Esophagus muscularis mucosa (tissue), 4 donors: ENCODE measurements at regions not wholly inside any gene's neighbourhood (a gene's known extent, or its start where the extent isn't known, plus 50 kb on each side); places are given as distances from the start of the nearest gene placed in this dataset.

Source experiments
- DNase-seq: peaks from one replicate; pipeline ENCODE4 v3.0.0-alpha.2; 2017; ENCODE audit errors: extremely low spot score
- H3K27ac ChIP-seq, 4 donors: fragments of 200-600 bp; sonication (generic); replicated peaks in 1 of 4; 1 replicate in 3 of 4; 2 replicates in 1 of 4; pipeline ENCODE4 v1.5.1; 2016 to 2019; ENCODE audit warnings: mild to moderate bottlenecking in 1 of 4
- H3K27me3 ChIP-seq, 4 donors: fragments of 200-600 bp; sonication (generic); one replicate each; pipeline versions ENCODE4 v1.5.1 to v1.6.0; 2016 to 2019
- H3K36me3 ChIP-seq, 4 donors: fragments of 200-600 bp; sonication (generic); one replicate each; pipeline ENCODE4 v1.5.1; 2016 to 2019
- H3K4me1 ChIP-seq, 4 donors: fragments of 200-600 bp; sonication (generic); one replicate each; pipeline ENCODE4 v1.5.1; 2016 to 2019
- H3K4me3 ChIP-seq, 4 donors: fragments of 200-600 bp; sonication (generic); 1 replicate in 2 of 4; 2 replicates in 2 of 4; pipeline ENCODE4 v1.5.1; 2016 to 2019; ENCODE audit warnings: mild to moderate bottlenecking in 4 of 4, moderate library complexity in 1 of 4
- H3K9me3 ChIP-seq, 4 donors: fragments of 200-600 bp; sonication (generic); 1 replicate in 3 of 4; 2 replicates in 1 of 4; pipeline ENCODE4 v1.5.1; 2016 to 2019
- CTCF ChIP-seq, 3 experiments: fragments of 200-600 bp in 2 of 3; fragments of 450-650 bp in 1 of 3; sonication (generic) in 2 of 3; IDR thresholded peaks; one replicate each; pipeline ENCODE4 v1.5.1; 2017 to 2019; ENCODE audit warnings: antibody characterized with exemption in 3 of 3, mild to moderate bottlenecking in 2 of 3, moderate library complexity in 1 of 3
- EP300 ChIP-seq: sonication (generic); formaldehyde crosslinking; IDR thresholded peaks from one replicate; pipeline ENCODE4 v1.6.1; 2017; ENCODE audit warnings: antibody characterized with exemption
- POLR2A ChIP-seq: fragments of 450-650 bp; IDR thresholded peaks from one replicate; pipeline ENCODE4 v1.6.1; 2017; ENCODE audit warnings: antibody characterized with exemption, moderate library complexity, mild to moderate bottlenecking, low read depth
- POLR2AphosphoS5 ChIP-seq, 2 donors: sonication (generic); formaldehyde crosslinking; IDR thresholded peaks; one replicate each; pipeline ENCODE4 v1.6.1; 2017; ENCODE audit warnings: antibody characterized with exemption in 2 of 2
- WGBS: methylation state at CpG from one replicate; pipeline ENCODE4 v1.1.5; 2018; 5-methylcytosine and 5-hydroxymethylcytosine counted together
- intact Hi-C: fragments of 100-400 bp; cut with DNase I; formaldehyde crosslinking; loops from one replicate; pipeline ENCODE4 v1.15.1; 2023

DNA sequence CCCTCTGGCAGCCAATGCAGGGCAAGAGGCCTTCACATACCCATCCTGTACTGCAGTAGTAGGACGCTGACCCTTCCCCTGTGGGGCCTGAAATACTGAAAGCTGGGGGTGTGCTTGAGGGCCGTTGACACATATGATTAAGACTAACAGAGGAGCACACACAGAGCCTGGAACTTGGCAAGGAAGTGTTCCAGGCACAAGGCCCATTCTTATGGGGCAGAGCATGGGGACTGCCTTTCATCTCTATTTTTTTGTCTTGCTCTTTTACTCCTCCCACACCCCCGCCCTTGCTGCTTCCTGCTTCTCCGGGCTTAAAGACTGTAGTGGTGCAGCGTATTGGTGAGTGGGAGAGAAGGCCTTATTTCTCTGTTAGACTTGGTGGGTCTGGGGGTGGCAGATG is 137.4 kb downstream of the BACH1 start:
- peaks cover 0 to 16% (median 0%) of the 10 kb centered on the region in 4 donors for H3K4me1 ChIP-seq
- H3K4me3 ChIP-seq, result no peak overlapping the region
- H3K27me3 ChIP-seq, result no peaks in the 10 kb centered on the region
- H3K36me3 ChIP-seq, result no peaks in the 10 kb centered on the region
- no peak overlapping the region for H3K27ac ChIP-seq
- DNase-seq, result no peak
- intact Hi-C loops, result no loop called here
- 57% methylated on average over 5 of the region's 5 CpGs for WGBS
- TF ChIP-seq POLR2AphosphoS5 (IDR thresholded peaks at IDR 0.05) (no peak), EP300 (no peak), POLR2A (no peak), CTCF (IDR thresholded peaks at IDR 0.05) (no peak)
- no peaks in the 10 kb centered on the region for H3K9me3 ChIP-seq

DNA sequence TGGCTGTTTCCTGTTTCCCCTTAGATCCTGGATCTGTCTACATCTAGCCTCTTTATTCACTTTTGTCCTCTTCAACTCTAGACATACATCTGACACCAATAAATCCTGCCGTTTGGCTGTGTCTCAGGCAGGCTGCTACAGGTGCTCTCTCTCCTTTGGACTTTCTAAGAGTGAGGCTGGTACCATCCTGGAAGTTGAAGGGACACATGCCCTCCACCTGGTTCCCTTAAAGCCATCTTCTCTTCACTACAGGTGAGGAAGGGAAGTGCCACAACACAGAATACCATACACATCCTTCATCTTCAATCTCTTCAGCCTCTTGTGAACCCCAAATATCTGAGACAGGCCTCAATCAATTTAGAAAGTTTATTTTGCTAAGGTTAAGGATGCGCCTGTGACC is 137.9 kb downstream of the BACH1 start:
- intact Hi-C loops, result no loop called here
- H3K4me1 ChIP-seq, result peaks cover 0 to 16% (median 0%) of the 10 kb centered on the region in 4 donors
- no peaks in the 10 kb centered on the region for H3K9me3 ChIP-seq
- H3K27me3 ChIP-seq, result no peaks in the 10 kb centered on the region
- 86% methylated on average over 2 of the region's 2 CpGs for WGBS
- no peak overlapping the region for H3K27ac ChIP-seq
- no peaks in the 10 kb centered on the region for H3K36me3 ChIP-seq
- TF ChIP-seq EP300, result no peak
- TF ChIP-seq POLR2AphosphoS5 (IDR thresholded peaks at IDR 0.05), result no peak
- no peak for TF ChIP-seq CTCF (IDR thresholded peaks at IDR 0.05)
- TF ChIP-seq POLR2A, result no peak
- DNase-seq, result no peak
- no peak overlapping the region for H3K4me3 ChIP-seq

DNA sequence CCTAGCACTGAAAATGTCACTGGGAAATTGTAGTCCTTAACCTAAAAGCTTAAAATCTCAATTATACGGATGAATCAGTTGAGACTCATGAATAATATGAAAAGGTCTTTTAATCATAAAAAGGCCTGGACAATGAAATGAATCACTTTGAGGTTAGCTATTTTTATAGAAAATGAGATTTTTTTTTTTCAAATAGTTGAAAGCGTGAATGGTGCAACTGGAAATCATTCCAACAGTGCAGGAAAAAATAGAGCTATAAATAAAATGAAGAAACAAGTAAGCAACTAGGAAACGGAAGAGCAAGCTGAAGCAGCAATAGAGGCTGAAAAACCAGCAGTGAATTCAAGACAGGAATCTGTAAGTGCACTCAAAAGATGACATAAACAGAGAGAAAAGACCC is 142.9 kb downstream of the BACH1 start:
- no peak for TF ChIP-seq POLR2A
- no peak for TF ChIP-seq POLR2AphosphoS5 (IDR thresholded peaks at IDR 0.05)
- no peak for TF ChIP-seq CTCF (IDR thresholded peaks at IDR 0.05)
- no peak for TF ChIP-seq EP300
- H3K4me3 ChIP-seq, result no peak overlapping the region
- no peaks in the 10 kb centered on the region for H3K27me3 ChIP-seq
- DNase-seq, result no peak
- WGBS, result 75% methylated on average over 3 of the region's 3 CpGs
- no peaks in the 10 kb centered on the region for H3K4me1 ChIP-seq
- intact Hi-C loops, result no loop called here
- no peaks in the 10 kb centered on the region for H3K36me3 ChIP-seq
- no peaks in the 10 kb centered on the region for H3K9me3 ChIP-seq
- no peak overlapping the region for H3K27ac ChIP-seq

GRCh38 chr21:29443411-29444010 is 144.8 kb downstream of the BACH1 start:
- Histone ChIP-seq H3K27ac (no peak overlapping the region), H3K9me3 (peaks cover 0 to 7% (median 3%) of the 10 kb centered on the region in 4 donors), H3K4me1 (no peaks in the 10 kb centered on the region), H3K4me3 (no peak overlapping the region), H3K36me3 (no peaks in the 10 kb centered on the region), H3K27me3 (no peaks in the 10 kb centered on the region)
- 100% methylated on average over 1 of the region's 1 CpG for WGBS
- TF ChIP-seq POLR2AphosphoS5 (IDR thresholded peaks at IDR 0.05) (no peak), POLR2A (no peak), CTCF (IDR thresholded peaks at IDR 0.05) (no peak), EP300 (no peak)
- no peak for DNase-seq
- intact Hi-C loops, result no loop called here

GRCh38 chr21:29448766-29449165 is 150.0 kb downstream of the BACH1 start:
- Histone ChIP-seq H3K4me3 (no peak overlapping the region), H3K27me3 (no peaks in the 10 kb centered on the region), H3K27ac (no peak overlapping the region), H3K4me1 (no peaks in the 10 kb centered on the region), H3K36me3 (no peaks in the 10 kb centered on the region), H3K9me3 (peaks cover 0 to 12% (median 4%) of the 10 kb centered on the region in 4 donors)
- intact Hi-C loops, result no loop called here
- WGBS, result 85% methylated on average over 4 of the region's 4 CpGs
- no peak for TF ChIP-seq CTCF (IDR thresholded peaks at IDR 0.05)
- no peak for TF ChIP-seq POLR2A
- no peak for TF ChIP-seq POLR2AphosphoS5 (IDR thresholded peaks at IDR 0.05)
- no peak for TF ChIP-seq EP300
- DNase-seq, result no peak
